SW480 (cell line): ENCODE measurements at regions not wholly inside any gene's neighbourhood (a gene's known extent, or its start where the extent isn't known, plus 50 kb on each side); places are given as distances from the start of the nearest gene placed in this dataset.

Source experiments
- DNase-seq: peaks from one replicate; pipeline ENCODE4 v3.0.0-alpha.2; 2016; ENCODE audit warnings: low spot score

GRCh38 chr5:5062525-5063302 lies 77.4 kb upstream of the ADAMTS16 start:
- no peak for DNase-seq

DNA sequence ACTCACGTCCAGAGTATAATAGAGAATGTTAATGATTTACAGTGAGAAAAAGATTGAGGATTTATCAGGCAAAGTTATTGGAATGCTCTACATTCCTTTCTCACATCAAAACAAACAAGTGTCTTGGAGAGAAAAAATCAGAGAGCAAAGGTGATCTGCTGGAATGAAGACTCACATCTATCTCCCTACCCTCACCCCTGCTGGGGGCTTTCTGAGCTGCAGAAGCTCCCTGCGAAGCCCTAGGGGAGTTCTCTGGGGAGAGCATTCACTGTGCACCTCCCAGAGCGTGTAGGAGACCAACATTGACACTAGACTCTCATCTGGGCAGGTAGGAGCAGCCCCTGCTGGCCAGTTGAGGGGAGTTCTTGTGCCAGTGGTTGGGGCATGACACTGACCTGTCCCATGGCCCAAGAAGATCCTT lies 76.6 kb upstream of the ADAMTS16 start:
- peak; percentile 26 for DNase-seq

DNA sequence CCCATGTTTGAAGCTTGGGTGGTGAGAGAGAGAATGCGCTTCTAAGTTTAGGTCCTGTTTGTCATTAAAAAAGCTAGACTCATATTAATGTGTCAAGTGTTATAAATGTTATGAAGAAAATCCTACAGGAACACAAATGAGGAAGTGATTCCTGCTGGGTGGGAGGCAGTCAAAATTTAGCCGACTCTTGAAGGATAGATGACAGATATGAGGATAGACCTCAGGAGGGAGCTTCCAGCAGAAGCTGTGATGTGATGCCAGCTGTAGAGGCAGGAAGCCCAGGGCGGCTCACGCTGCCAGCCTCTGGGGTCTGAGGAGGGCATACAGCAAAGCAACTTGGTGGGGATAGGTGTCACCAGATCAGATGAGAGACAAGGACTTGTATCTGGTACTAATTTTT lies 74.7 kb upstream of the ADAMTS16 start:
- DNase-seq: no peak

DNA sequence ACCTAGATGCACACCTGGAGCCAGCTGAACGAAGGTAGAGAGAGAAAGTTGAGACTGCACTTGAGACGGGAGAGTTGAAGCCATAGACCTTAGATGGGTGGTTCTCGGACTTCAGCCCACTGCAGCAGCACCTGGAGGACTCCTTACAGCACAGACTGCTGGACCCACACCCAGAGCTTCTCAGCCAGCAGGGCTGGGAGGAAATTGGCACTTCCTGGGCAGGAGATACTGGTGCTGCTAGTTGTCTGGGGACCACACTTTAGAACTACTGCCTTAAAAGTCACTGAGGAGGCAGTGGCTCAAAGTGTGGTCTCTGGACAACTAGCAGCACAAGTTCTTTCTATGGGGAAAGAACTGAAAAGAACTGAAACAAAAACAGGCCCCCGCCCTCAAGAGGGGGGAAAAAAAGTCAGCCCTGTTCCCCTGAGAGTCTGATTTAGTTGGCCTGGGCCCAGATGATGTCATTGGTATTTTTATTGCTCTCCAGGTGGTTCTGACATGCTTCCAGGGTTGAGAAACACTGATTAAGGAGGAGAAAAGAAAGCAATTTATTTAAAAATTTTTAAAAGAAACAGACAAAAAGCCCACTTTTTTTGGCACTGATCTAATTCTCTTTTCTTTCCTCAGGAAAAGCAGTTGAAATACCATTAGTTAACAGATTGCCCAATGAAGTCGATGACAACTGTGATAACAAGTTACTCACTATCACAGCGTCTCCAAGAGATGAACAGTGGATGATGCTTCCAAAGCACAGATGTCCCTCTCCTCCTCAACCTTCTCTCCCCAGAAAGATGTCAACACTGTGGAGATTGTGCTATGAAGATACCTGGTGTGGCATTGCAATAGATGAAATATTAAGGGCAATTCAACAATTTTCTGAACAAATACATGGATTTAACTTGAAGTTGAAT lies 73.6 kb upstream of the ADAMTS16 start:
- DNase-seq: no peak

- no peak for DNase-seq
Observed at GRCh38 chr5:5069851-5070250, 70.3 kb upstream of the ADAMTS16 start.

GRCh38 chr5:5071554-5071953 lies 68.6 kb upstream of the ADAMTS16 start:
- no peak for DNase-seq

GRCh38 chr5:5077236-5077635 lies 62.9 kb upstream of the ADAMTS16 start:
- no peak for DNase-seq

- no peak for DNase-seq
Observed at GRCh38 chr5:5078009-5078897, 61.9 kb upstream of the ADAMTS16 start.

DNA sequence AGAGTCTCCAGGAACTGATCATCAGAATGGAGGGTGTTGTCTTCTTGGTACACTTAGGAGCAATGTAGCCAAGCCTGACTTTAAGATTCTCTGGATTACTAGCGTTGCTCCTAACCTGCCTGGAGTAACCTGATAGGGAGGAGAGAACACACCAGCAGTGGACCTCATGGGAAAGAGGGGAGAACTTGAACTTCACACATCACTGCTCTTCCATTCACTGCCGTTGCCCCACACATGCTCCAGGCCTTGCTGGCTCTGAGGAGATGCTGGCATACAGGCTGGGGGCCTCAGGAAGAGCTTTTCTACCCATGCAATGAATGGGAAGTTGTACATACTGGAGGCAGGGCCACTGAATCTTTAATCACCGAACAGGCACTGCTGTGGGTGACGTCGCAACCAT lies 60.3 kb upstream of the ADAMTS16 start:
- no peak for DNase-seq

- DNase-seq: no peak
Observed at GRCh38 chr5:5080790-5081189, 59.3 kb upstream of the ADAMTS16 start.

GRCh38 chr5:5085381-5085780 lies 54.7 kb upstream of the ADAMTS16 start:
- no peak for DNase-seq

DNA sequence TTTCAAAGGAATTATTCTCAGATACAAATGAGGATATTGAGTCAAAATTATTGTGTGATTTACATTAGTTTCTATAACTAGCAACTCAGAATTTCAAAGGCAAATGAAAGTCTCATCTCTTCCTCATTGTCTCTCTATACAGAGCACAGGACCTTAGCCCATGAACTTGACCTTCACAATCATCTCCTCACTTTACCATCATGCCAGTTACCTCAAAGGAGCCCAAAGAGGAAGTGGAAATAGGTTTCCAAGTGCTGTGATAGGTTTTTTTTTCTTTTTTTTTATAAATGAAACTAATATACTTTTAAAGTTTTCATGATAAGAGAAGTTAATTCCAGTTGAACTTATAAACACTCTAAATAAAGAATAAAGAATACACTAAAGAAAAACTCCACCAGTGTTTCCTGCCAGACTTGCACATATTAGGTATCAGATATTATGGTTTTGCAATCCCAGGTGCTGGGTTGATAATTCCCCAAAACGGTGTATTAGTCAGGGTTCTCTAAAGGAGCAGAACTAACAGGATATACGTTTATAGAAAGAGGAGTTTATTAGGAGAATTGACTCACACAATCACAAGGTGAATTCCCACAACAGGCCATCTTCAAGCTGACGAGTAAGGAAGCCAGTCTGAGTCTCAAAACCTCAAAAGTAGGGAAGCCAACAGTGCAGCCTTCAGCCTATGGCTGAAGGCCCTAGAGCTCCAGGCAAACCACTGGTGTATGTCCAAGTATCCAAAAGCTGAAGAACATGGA lies 50.1 kb upstream of the ADAMTS16 start:
- DNase-seq: no peak
